RWPE2 (cell line): ENCODE measurements at regions not wholly inside any gene's neighbourhood (a gene's known extent, or its start where the extent isn't known, plus 50 kb on each side); places are given as distances from the start of the nearest gene placed in this dataset.
"Not testable (repeated sequence)": the region's sequence is repeated elsewhere in the genome, so short reads cannot be mapped to it uniquely, and the experiment has no call there.

Experiments used
- ATAC-seq: fragments of 200-7000 bp; cut with Tn5 transposase; 3 replicates; pipeline ENCODE4 v1.9.1; 2021; ENCODE audit warnings: low read depth
- DNase-seq: peaks from one replicate; pipeline ENCODE4 v3.0.0-alpha.2; 2020; ENCODE audit warnings: low spot score
- H3K27ac ChIP-seq: fragments of 450-650 bp; 2 replicates; pipeline ENCODE4 v1.5.1; 2017; ENCODE audit warnings: mild to moderate bottlenecking; ENCODE audit not compliant: poor library complexity, severe bottlenecking
- H3K27me3 ChIP-seq: fragments of 250-450 bp; sonication (Bioruptor Pico); 2 replicates; pipeline ENCODE4 v1.5.1; 2021; ENCODE audit warnings: mild to moderate bottlenecking, moderate library complexity; ENCODE audit not compliant: insufficient read depth, poor library complexity, severe bottlenecking
- H3K36me3 ChIP-seq: fragments of 250-450 bp; sonication (Bioruptor Pico); 2 replicates; pipeline ENCODE4 v1.5.1; 2020; ENCODE audit warnings: low read depth, mild to moderate bottlenecking, moderate library complexity
- H3K4me1 ChIP-seq: fragments of 250-450 bp; sonication (Bioruptor Pico); 2 replicates; pipeline ENCODE4 v1.5.1; 2021; ENCODE audit warnings: mild to moderate bottlenecking, moderate library complexity; ENCODE audit not compliant: insufficient read depth, poor library complexity, severe bottlenecking
- H3K4me3 ChIP-seq: fragments of 250-450 bp; sonication (Bioruptor Pico); 2 replicates; pipeline ENCODE4 v1.5.1; 2021; ENCODE audit warnings: mild to moderate bottlenecking, moderate library complexity; ENCODE audit not compliant: severe bottlenecking
- H3K9me3 ChIP-seq: fragments of 250-450 bp; sonication (Bioruptor Pico); 2 replicates; pipeline ENCODE4 v1.5.1; 2021; ENCODE audit warnings: mild to moderate bottlenecking, moderate library complexity; ENCODE audit not compliant: severe bottlenecking

DNA sequence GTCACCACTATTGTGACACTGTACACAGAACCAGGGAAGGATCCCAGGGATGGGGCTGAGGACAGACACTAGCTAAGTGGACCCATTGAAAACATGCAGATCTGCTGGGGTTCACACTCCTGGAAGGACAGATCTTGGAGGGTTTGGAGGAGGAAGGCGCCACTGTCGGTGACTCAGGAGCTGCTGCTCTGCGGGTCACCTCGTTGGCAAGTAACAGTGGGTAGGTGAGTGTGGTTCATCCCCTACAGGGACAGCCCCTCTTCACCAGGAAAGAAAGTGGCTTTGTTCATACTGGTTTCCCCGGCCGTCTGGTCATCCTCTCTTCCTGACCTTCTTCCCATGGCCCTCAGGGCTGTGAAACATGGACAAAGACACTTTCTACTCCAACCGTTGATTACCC is 139.5 kb downstream of the POTEB start:
- H3K4me1 ChIP-seq, H3K36me3 ChIP-seq, DNase-seq, ATAC-seq, H3K4me3 ChIP-seq, H3K9me3 ChIP-seq, H3K27ac ChIP-seq, H3K27me3 ChIP-seq: not testable (repeated sequence)

- not testable (repeated sequence) for DNase-seq, H3K27me3 ChIP-seq, H3K36me3 ChIP-seq, H3K9me3 ChIP-seq, ATAC-seq, H3K4me3 ChIP-seq, H3K4me1 ChIP-seq, H3K27ac ChIP-seq
Measured at GRCh38 chr15:21736443-21736842, 141.1 kb downstream of the POTEB start.

DNA sequence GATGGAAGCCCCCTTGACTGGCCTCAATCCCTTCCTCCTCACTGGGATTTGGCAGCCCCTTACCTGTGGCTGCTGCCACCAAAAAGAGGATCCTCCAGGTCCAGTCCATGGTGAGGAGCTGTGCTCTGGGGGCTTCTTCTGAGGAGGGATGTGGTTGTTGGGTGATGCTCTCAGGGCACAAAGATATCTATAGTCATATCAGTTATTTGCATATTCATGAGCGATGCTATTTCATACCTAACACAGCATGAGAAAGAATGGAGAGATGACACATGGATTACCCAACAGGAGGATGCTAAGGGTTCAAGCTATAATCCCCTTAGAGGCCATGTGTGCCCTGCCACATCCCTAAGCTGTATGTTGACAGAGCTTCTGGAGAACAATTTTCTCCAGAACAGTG is 141.7 kb downstream of the POTEB start:
- not testable (repeated sequence) for H3K27me3 ChIP-seq, H3K36me3 ChIP-seq, H3K9me3 ChIP-seq, H3K4me1 ChIP-seq, H3K27ac ChIP-seq, H3K4me3 ChIP-seq, DNase-seq, ATAC-seq

- H3K4me3 ChIP-seq, DNase-seq, H3K4me1 ChIP-seq, H3K27me3 ChIP-seq, ATAC-seq, H3K27ac ChIP-seq, H3K9me3 ChIP-seq, H3K36me3 ChIP-seq: not testable (repeated sequence)
Measured at GRCh38 chr15:21735368-21735767, 142.2 kb downstream of the POTEB start.

GRCh38 chr15:21731496-21731895 is 146.0 kb downstream of the POTEB start:
- ATAC-seq, H3K9me3 ChIP-seq, DNase-seq, H3K27ac ChIP-seq, H3K27me3 ChIP-seq, H3K4me3 ChIP-seq, H3K36me3 ChIP-seq, H3K4me1 ChIP-seq: not testable (repeated sequence)

DNA sequence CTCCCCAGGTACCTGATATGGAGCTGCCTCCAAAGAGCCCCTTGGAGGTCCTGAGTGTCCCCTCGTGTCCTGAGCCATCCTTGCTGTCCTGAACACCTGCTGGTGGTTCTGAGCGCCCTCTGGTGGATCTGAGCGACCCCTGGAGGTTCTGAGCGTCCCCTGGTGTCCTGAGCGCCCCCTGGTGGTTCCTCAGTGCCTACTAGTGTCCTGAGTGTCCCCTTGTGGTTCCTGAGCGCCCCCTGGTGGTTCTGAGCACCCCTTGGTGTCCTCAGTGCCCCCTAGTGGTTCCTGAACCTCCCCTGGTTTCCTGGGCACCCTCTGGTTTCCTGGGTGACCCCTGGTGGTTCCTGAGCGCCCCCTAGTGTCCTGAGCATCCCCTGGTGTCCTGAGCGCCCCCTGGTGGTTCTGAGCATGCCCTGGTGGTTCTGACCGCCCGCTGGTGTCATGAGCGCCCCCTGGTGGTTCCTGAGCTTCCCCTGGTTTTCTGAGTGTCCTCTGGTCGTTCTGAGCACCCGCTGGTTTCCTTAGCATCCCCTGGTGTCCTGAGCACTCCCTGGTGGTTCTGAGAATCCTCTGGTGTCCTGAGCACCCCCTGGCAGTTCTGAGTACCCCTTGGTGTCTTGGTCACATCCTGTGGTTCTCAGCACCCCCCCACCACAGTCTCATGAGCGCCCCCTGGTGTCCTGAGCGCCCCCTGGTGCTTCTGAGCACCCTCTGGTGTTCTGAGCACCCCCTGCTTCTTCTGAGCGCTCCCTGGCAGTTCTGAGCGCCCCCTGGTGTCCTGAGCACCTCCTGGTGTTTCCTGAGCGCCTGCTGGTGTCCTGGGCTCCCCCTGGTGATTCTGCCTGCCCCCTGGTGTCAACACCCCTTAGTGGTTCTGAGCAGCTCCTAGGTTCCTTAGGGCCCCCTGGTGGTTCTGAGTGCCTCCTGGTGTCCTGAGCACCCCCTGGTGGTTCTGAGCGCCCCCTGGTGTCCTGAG is 146.8 kb downstream of the POTEB start:
- not testable (repeated sequence) for H3K36me3 ChIP-seq, ATAC-seq, H3K27me3 ChIP-seq, H3K4me1 ChIP-seq, DNase-seq, H3K27ac ChIP-seq, H3K9me3 ChIP-seq, H3K4me3 ChIP-seq

DNA sequence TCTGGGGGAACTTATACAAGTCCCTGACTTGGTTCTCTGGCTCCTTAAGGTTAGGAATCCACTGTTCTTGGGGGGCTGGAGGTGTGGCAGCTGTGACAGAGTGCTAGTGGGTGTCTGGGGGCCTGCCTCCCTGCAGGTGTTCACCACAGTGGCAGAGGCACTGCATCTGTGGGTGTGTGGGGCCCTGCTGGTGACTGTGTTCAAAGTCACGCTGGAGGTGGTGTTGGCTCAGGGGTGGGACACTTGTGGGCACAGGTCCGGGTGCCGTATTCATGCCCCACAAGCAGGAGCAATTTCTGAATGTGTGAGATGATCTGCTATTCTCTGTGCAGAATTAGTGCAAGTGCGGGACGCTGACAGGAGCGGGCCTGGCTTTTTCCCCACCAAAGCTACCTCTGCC is 152.5 kb downstream of the POTEB start:
- not testable (repeated sequence) for H3K36me3 ChIP-seq, DNase-seq, ATAC-seq, H3K27ac ChIP-seq, H3K4me1 ChIP-seq, H3K9me3 ChIP-seq, H3K4me3 ChIP-seq, H3K27me3 ChIP-seq

- H3K36me3 ChIP-seq, H3K4me1 ChIP-seq, H3K9me3 ChIP-seq, H3K4me3 ChIP-seq, DNase-seq, H3K27ac ChIP-seq, H3K27me3 ChIP-seq: not testable (repeated sequence)
- ATAC-seq: peak; percentile 86
Measured at GRCh38 chr15:21721115-21721514, 156.4 kb downstream of the POTEB start.

DNA sequence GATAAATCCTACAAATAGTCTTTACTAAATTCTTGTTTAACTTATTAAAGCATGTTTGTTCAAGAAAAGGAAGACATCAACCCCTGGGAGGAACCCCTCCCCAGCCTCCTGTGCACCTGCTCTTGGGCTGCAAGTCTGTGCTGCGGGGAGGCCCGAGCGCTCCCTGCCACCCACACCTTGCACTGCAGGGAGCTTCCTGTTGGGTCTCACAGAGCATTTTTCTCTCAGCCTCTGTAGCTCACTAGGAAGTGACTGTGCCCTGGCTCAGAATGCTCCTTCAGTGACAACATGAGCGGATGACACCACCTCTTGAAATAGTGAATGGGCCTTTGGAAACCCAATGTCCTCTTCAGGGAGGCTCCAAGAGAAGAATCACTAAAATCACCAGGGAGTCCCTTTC is 158.8 kb downstream of the POTEB start:
- H3K4me1 ChIP-seq, H3K27me3 ChIP-seq, ATAC-seq, H3K36me3 ChIP-seq, H3K4me3 ChIP-seq, H3K9me3 ChIP-seq, H3K27ac ChIP-seq, DNase-seq: not testable (repeated sequence)

DNA sequence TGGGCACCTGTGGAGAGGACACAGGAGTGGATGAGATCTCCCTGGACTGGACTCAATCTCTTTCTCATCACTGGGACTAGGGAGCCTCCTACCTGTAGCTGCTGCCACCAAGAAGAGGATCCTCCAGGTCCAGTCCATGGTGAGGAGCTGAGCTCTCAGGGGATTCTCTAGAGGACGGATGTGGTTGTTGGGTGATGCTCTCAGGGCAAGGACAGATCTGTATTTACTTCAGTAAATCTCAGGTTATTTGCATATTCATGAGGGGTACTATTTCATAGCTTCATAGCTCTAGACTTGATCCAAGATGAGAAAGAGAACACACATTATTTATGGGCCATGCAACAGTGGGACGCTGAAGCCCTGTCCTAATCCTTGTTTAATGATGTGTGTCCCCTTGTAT is 159.4 kb downstream of the POTEB start:
- not testable (repeated sequence) for H3K27ac ChIP-seq, DNase-seq, H3K9me3 ChIP-seq, H3K4me3 ChIP-seq, ATAC-seq, H3K27me3 ChIP-seq, H3K4me1 ChIP-seq, H3K36me3 ChIP-seq

DNA sequence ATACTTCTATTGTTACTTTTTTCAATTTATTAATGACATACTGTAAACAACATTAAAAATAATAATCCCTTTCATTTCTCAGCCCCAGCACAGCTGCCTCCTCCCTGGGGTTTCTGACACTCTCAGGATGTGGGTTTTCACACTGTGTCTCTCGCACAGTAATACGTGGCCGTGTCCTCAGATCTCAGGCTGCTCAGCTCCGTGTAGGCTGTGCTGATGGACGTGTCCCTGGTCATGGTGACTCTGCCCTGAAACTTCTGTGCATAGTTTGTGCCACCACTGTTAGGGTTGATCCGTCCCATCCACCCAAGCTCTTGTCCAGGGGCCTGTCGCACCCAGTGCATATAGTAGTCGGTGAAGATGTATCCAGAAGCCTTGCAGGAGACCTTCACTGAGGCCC is 159.9 kb downstream of the POTEB start:
- not testable (repeated sequence) for H3K27me3 ChIP-seq

More for the DNA sequence above, 159.9 kb downstream of the POTEB start:
- H3K36me3 ChIP-seq, H3K27ac ChIP-seq, H3K9me3 ChIP-seq, H3K4me3 ChIP-seq, DNase-seq, H3K4me1 ChIP-seq, ATAC-seq: not testable (repeated sequence)
